Muscle of leg (tissue), 3 donors: ENCODE measurements at regions not wholly inside any gene's neighbourhood (a gene's known extent, or its start where the extent isn't known, plus 50 kb on each side); places are given as distances from the start of the nearest gene placed in this dataset.

ENCODE experiments used
- DNase-seq: peaks from one replicate; pipeline ENCODE4 v3.0.0; 2013
- H3K27ac ChIP-seq: one replicate; pipeline ENCODE4 v1.5.1; 2013; ENCODE audit warnings: mild to moderate bottlenecking, low read length, control low read depth
- H3K27me3 ChIP-seq: one replicate; pipeline ENCODE4 v1.6.1; 2013; ENCODE audit warnings: low read length; ENCODE audit not compliant: control insufficient read depth, insufficient read depth
- H3K36me3 ChIP-seq: one replicate; pipeline ENCODE4 v1.6.1; 2013; ENCODE audit warnings: low read length; ENCODE audit not compliant: control insufficient read depth, insufficient read depth
- H3K4me1 ChIP-seq: one replicate; pipeline ENCODE4 v1.6.1; 2013; ENCODE audit warnings: low read length; ENCODE audit not compliant: control insufficient read depth, insufficient read depth
- H3K4me3 ChIP-seq: one replicate; pipeline ENCODE4 v1.5.1; 2013; ENCODE audit warnings: low read length, control low read depth
- H3K9me3 ChIP-seq: replicated peaks from 2 replicates; pipeline ENCODE4 v1.6.1; 2013; ENCODE audit warnings: low read depth, low read length; ENCODE audit not compliant: control insufficient read depth
- WGBS: methylation state at CpG from one replicate; pipeline ENCODE4 v1.1.5; 2013; ENCODE audit warnings: missing lambda C conversion rate; ENCODE audit not compliant: insufficient coverage; 5-methylcytosine and 5-hydroxymethylcytosine counted together

DNA sequence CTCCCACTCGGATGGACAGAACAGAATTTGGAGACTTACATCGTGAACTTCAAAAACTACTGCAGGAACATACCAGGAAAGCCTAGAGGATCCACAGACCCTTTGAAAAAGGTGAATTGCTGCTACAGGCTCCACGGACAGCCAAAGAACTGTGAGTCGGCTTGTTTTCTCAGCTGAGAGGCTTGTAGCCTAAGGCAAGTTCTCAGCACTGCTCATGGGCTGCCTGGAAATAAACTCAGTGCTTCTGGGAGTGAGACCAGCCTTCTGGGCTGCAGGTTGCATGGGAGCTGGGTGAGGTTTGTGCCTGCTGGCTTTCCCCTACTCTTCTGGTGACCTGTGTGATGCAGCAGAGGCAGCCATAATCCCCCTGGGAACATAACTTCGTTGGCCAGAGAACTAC lies 1397.6 kb downstream of the FAM133A start:
- Histone ChIP-seq H3K4me3 (no peak overlapping the region), H3K27ac (no peak overlapping the region), H3K9me3 (no peaks in the 10 kb centered on the region), H3K36me3 (no peaks in the 10 kb centered on the region), H3K4me1 (no peaks in the 10 kb centered on the region), H3K27me3 (peaks cover 21% of the 10 kb centered on the region)
- no peak for DNase-seq
- WGBS, result 75% methylated on average over 3 of the region's 5 CpGs

DNA sequence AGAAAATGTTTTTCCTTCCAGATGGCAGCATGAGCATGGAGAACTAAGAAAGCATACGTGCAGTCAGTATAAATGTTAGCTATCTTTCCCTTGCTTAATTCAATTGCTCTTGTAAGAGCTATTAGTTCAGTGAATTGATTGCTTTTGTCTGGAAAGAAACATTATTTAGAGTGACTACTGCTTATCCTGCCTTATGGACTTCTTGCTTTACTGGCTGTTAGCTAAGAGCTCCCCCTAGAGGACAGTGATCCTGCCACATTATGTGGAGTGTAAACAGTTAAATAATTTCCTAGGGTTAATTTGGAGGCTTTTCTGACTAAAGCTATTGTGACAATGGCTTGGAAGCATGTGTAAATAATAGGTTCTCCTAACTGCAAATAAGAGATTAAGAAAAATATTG lies 1402.4 kb downstream of the FAM133A start:
- Histone ChIP-seq H3K27me3 (peaks cover 16% of the 10 kb centered on the region), H3K36me3 (no peaks in the 10 kb centered on the region), H3K27ac (no peak overlapping the region), H3K9me3 (no peaks in the 10 kb centered on the region), H3K4me3 (no peak overlapping the region), H3K4me1 (no peaks in the 10 kb centered on the region)
- no peak for DNase-seq
- no CpG with 5 or more reads among the region's 1 CpG for WGBS

DNA sequence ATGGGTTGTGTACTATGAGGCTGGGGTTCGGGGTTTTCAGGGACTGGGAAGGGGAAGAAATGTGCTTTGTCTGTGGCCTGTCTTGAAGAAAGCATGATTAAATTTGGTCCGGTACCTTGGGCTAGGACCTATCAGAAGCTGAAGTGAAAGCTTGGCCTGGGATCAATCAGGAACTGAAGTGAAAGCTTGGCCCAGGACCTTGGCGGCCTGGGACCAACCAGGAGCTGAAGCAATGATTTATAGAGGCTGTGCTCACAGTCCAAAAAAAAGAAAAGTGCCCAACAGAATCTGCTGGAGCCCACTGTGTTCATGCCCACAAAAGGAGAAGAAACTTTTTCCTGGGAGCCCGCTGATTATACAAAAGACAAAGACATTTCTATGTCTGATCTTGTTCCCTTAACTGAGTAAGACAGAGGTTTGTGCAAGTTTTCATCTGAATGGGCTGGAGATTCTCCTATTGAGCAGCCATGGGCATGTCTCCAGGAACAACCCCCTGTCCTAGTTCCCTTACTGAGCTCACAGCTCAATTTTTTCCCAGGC lies 1427.9 kb downstream of the FAM133A start:
- Histone ChIP-seq H3K4me3 (no peak overlapping the region), H3K36me3 (no peaks in the 10 kb centered on the region), H3K27me3 (no peaks in the 10 kb centered on the region), H3K4me1 (no peaks in the 10 kb centered on the region), H3K27ac (no peak overlapping the region), H3K9me3 (no peaks in the 10 kb centered on the region)
- DNase-seq, result peak; percentile 4
- WGBS, result 76% methylated on average over 3 of the region's 4 CpGs

DNA sequence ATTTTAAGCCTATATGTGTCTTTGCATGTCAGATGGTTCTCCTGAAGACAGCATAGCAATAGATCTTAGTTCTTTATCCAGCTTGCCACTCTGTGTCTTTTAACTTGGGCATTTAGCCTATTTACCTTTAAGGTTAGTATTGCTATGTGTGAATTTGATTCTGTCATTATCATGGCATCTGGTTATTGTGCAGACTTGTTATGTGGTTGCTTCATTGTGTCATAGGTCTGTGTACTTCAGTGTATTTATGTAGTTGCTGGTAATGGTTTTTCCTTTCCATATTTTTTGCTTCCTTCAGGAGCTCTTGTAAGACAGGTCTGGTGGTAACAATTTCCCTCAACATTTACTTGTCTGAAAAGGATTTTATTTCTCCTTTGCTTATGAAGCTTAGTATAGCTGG lies 1443.5 kb downstream of the FAM133A start:
- no peak for DNase-seq
- H3K9me3 ChIP-seq, result no peaks in the 10 kb centered on the region
- H3K27me3 ChIP-seq, result peaks cover 9% of the 10 kb centered on the region
- no peaks in the 10 kb centered on the region for H3K4me1 ChIP-seq
- no peak overlapping the region for H3K4me3 ChIP-seq
- H3K36me3 ChIP-seq, result no peaks in the 10 kb centered on the region
- H3K27ac ChIP-seq, result no peak overlapping the region

DNA sequence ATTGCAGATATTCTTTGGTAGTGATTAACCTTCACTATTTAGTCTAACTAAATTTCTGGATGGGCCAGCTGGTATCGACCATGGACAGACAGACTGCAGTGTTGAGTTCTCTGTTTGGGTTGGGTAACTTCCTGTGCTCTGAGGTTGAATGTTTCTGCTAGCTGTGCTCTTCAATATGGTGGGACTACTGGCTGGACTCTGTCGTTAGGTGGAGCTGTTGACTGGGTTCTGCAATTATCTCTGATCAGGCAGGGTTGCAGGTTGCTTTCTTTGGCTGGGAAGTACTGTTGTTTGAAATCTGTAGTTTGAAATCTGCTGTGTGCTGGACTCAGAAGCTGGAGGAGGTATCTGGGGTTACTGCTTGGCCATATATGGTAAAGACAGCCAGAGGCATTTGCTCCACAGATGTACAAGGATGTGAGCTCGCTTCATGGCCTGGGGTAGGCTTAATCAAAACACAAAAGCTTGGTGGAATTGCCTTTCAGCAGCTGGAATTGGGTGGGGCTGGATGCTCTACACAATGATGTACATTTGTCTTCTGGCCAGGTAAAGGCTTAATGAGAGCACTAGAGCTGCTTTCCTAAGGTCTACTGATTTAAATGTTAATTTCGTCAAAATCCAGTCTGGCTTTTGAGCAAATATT lies 1472.0 kb downstream of the FAM133A start:
- WGBS, result 53% methylated on average over 2 of the region's 4 CpGs
- H3K4me3 ChIP-seq, result no peak overlapping the region
- H3K9me3 ChIP-seq, result no peaks in the 10 kb centered on the region
- no peaks in the 10 kb centered on the region for H3K36me3 ChIP-seq
- no peaks in the 10 kb centered on the region for H3K4me1 ChIP-seq
- no peak for DNase-seq
- no peak overlapping the region for H3K27ac ChIP-seq
- H3K27me3 ChIP-seq, result no peaks in the 10 kb centered on the region

DNA sequence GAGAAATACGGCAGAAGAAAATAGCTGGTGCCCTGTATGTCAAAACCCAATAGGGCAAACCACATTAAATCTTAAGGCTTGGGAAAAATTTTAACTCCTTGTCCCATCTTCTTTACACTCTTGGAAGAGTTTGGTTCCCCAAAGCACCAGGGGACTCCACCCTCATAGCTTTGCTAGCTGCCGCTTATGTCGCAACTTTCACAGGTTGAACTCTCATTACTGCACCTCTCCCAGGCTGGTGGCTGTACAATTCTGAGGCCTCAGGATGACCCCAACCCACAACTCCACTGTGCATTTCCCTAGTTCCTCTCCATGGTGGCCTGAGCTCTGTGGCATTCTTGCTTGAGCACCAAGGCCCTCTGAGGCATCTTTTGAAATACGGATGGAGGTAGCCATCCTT lies 1478.8 kb downstream of the FAM133A start:
- no peaks in the 10 kb centered on the region for H3K36me3 ChIP-seq
- no peak overlapping the region for H3K27ac ChIP-seq
- no peaks in the 10 kb centered on the region for H3K4me1 ChIP-seq
- no peak for DNase-seq
- H3K9me3 ChIP-seq, result peaks cover 4% of the 10 kb centered on the region
- no peak overlapping the region for H3K4me3 ChIP-seq
- H3K27me3 ChIP-seq, result peaks cover 21% of the 10 kb centered on the region
- WGBS, result 87% methylated on average over 4 of the region's 4 CpGs

DNA sequence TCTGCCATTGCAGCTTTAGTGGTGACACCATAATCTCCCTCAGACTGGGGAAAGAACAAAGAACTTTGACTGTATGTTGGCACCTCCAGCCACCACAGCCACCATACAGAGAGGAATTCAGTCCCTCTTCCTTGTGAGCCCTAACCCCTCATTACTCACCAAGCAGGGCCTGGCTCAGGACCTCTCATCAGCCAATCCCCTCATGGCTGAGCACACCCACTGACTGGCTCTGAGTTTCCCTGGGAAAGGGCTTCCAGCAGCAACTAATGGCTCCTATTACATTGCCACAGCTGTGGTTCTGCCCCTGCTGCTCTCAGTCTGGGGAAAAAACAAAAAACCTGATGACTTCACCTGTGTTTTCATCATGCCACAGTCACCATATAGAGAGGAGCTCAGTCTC lies 1482.6 kb downstream of the FAM133A start:
- DNase-seq, result no peak
- peaks cover 4% of the 10 kb centered on the region for H3K9me3 ChIP-seq
- no peaks in the 10 kb centered on the region for H3K36me3 ChIP-seq
- no peak overlapping the region for H3K27ac ChIP-seq
- no peaks in the 10 kb centered on the region for H3K4me1 ChIP-seq
- peaks cover 21% of the 10 kb centered on the region for H3K27me3 ChIP-seq
- H3K4me3 ChIP-seq, result no peak overlapping the region
